Stimulated activated CD4-positive, alpha-beta T cell treated with anti-CD3 and anti-CD28 coated beads, Interleukin-1b, Interleukin-23, amount 100 ng/mL, for 4 hours (primary cell): ENCODE measurements at regions not wholly inside any gene's neighbourhood (a gene's known extent, or its start where the extent isn't known, plus 50 kb on each side); places are given as distances from the start of the nearest gene placed in this dataset.
"Not testable (repeated sequence)": the region's sequence is repeated elsewhere in the genome, so short reads cannot be mapped to it uniquely, and the experiment has no call there.

ENCODE experiments used
- DNase-seq, 2 donors: peaks; one replicate each; pipeline ENCODE4 v3.0.0-alpha.2; 2020; ENCODE audit warnings: low read depth in 2 of 2

DNA sequence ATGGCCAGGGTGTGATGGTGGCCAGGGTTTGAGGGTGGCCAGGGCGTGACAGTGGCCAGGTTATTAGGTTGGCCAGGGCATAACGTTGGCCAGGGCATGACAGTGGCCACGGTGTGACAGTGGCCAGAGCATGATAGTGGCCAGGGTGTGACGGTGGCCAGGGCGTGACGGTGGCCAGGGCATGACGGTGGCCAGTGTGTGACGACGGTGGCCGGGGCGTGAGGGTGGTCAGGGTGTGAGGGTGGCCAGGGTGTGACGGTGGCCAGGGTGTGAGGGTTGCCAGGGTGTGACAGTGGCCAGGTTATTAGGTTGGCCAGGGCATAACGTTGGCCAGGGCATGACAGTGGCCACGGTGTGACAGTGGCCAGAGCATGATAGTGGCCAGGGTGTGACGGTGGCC lies 642.8 kb downstream of the TBC1D22A start:
- not testable (repeated sequence) for DNase-seq

DNA sequence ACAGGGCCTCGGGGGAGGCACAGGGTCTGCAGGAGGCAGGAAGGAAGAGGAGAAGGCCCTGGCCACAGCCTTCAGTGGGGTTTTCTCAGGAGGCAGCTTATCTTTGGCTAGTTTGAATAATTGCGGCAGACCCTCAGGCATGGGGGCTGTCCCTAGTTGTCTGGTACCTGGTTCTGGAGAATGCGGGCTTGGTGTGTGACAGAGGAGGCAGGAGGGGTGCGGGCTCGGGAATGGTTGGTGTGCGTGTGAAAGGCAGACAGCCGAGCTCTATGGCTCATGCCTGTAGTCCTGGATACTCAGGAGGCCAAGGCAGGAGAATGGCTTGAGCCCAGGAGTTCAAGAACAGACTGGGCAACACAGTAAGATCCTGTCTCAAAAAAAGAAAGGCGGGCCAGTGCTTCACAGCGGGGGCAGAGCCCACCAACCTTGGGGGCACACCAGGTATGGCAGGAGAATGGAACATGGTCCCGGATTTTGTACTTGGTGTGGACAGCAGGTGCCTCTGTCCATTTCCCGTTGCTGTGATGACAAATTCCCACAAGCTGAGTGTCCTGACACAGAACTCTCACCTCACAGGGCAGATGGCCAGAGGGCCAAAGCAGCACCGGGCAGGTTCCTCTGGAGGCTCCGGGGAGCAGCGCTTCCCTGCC lies 640.6 kb downstream of the TBC1D22A start:
- no peak for DNase-seq

DNA sequence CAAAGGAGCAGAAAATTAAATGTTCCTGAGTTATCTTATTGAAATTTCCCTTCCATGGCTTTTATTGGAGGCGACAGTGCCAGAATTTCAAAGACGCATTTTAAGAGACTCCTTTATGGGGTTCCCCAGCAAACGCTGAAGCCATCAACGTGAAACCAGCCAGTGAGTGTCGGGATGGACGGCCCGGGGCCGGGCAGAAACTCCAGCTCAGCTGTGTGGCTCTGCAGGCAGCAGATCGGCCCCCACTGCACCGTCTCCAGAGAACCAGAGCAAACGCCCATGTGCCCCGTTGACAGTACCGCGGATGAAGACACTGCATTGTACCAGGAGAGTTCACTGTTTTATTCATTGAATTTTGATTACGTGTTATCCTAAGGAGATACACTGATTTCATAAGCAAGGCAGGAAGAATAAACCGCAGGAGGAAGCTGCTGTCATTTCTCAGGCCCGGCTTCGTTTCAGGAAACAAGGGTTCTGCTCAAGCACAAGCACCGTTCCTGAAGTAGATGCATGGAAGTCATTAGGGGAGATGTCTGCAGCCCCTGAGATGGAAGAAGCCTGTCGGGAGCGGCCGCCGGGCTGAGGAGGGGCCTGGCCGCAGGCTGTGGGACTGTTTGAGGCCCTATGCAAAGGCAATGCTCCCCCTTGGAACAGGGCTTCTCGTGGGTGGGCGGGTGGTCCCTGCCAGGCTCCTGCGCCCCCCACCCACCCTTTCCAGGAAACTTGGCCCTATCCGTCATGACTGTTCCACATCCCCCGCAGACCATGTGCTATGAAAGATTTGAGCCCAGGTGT lies 639.7 kb downstream of the TBC1D22A start:
- DNase-seq = no peak

DNA sequence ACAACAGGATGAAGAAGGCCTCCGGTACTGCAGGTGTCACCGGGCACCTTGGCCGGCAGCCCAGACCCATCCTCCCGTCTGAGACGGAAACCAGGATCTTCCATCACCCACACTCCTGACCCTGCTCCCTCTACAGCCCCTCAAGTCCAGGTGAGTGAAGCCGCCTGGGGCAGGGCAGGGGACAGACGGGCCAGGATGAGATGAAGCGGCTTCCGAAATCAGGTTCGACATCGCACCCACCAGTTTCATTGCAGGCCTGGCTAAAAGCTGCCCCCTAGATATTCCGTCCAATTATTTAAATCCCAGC lies 639.1 kb downstream of the TBC1D22A start:
- no peak for DNase-seq

DNA sequence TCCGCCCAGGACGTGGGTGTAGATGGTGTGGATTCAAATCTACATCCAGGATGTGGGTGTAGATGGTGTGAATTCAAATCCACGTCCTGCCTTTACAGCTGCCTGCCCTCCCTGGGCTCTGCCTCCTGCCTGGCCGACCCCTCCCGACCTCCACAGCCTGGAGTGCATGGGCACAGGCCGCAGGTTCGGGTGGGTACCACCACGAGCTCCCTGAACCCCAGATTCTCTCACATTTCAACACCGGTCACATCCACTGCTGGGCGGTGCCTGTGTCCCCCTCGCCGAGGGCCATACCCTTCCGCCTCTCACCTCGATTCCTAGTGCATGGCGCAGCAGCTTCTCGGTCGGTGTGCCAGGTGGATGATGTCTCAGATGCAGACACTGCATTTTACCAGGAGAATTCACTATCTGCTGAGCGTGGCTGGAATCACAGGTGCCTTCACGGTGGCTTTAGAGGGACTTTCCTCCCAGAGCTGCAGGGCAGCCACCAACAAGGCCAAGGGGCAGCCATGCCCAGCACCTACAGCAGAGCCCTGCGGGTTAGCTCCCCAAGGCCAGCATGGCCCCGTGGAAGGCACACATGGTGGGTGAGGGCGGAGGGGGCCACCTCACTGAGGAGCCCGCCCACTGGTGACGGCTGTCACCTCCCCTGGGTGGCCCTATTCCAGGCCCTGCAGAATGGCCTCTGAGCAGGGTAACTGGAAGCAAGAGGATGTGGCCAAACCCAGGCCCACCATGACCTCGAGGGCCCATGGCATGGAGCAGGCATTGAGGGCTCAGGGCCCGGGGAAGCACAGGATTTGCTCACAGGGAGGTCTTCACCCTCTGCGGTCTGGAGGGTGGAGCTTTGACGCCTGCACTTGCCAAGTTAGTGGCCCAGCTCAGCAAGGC lies 638.5 kb downstream of the TBC1D22A start:
- no peak for DNase-seq

DNA sequence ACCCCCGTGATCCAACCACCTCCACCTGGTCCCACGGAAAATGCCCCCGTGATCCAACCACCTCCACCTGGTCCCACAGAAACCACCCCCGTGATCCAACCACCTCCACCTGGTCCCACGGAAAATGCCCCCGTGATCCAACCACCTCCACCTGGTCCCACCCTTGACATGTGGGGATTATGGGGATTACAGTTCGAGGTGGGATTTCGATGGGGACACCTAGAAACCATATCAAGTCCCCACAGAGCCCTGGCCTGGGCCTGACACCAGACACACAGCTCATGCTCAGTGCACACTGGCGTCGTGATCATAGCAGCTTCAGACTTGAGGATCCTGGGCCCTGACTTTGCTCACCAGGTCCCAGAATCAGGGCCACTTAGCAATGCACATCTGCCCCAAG lies 637.7 kb downstream of the TBC1D22A start:
- DNase-seq = not testable (repeated sequence)

DNA sequence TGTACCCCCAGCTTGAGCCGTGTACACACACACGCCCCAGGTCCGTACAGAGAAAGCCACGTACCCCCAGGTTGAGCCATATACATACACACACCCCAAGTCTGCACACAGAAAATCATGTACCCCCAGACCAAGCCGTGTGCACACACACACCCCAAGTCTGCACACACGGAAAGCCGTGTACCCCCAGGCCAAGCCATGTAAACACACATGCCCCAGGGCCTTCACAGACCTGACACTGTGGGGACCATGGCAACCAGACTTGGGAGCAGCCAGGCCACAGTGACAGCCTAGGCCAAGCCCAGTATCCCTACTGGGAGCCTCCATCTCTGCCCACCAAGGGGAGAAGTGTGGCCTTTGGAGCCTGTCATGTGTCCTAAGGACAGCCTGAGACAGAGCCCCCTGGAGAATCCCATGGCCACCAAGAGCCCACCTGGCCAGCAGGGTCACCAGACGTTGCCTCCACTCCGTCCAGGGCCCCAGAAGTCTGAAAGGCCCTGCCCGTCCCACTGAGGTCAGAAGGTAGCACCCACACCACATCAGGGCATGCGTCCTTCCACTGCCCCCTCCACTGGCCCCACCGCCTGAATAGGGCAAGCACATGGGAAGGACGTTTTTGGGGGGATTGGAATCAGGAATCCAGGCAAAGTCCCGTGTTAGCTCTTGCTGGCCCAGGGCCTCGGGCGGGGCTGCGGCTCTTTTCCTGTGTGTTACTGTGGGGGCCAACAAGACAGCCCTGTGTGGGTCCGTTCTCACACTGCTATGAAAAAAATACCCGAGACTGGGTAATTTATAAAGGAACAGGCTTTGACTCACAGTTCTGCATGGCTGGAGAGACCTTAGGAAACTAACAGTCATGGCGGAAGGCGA lies 636.7 kb downstream of the TBC1D22A start:
- DNase-seq = no peak

DNA sequence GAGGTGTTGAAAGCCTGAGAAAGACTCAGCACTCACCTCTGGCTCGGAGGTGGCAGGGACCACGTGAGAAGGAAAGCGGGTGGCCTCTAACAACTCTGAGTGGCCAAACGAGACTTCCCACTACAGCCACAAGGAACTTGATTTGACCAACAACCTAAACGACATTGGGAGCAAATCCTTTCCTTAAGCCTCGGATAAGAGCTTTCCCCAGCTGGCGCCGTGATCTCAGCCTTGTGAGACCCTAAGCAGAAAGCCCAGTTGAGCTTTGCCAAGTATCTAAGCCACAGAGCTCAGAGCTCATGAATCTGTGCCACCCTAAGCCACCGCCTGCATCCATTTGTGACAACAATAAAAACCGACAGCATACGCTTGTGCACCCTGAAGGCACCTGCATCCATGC lies 636.0 kb downstream of the TBC1D22A start:
- DNase-seq = no peak

DNA sequence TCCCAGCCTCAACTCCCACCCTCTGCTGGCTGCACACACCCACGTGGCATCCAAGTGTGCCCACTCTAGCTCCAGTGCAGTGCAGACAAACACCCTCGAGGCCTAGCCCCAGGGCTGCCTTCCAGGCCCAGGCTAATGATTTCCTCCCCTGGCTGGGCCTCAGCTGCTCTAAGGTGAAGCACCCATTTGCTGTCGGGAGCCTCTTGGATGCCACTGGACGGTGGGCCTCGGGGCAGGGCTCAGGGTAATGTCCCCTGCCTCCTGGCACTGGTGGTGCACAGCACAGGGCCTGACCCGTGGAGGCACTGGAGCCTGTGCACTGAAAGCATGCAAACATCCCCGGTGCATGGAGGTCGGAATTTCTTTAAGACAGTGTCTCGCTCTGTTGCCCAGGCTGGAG lies 635.2 kb downstream of the TBC1D22A start:
- no peak for DNase-seq

DNA sequence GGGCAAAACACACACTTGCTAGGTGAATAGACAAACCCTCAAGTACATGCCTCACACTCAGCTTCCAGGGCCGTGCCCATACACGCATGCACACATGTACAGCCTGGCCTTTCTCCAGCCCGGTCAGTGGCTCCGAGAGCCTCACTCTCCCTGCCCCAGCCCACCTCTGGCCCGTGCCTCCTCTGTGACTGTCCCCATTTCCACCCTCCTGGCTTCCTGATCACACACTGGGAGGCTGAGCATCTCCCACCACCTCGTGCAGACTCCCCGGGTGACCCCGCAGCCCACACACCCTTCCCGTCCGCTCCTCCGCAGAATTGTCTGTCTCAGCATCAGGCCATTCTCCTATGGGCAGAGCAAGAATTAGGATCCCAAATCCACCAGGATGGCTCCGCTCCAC lies 634.1 kb downstream of the TBC1D22A start:
- DNase-seq = no peak

DNA sequence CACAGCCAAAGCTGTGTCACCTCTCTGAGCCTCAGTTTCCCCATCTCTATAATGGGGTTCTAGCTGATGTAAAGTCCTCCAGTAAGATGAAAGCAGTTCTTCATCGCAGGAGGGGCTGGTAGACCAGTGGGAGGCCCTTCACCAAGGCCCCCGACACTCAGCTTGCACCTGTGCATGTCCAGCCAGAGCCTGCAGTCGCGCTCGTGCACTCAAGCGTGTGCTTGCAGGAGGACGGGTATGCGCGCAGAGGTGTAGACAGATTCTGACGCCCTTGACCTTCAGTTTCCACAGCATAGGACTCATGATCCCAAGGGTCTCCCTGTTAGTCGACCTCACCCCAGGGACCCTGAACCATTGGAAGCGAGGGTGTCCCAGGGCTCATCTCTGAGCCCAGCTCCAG lies 633.7 kb downstream of the TBC1D22A start:
- no peak for DNase-seq

DNA sequence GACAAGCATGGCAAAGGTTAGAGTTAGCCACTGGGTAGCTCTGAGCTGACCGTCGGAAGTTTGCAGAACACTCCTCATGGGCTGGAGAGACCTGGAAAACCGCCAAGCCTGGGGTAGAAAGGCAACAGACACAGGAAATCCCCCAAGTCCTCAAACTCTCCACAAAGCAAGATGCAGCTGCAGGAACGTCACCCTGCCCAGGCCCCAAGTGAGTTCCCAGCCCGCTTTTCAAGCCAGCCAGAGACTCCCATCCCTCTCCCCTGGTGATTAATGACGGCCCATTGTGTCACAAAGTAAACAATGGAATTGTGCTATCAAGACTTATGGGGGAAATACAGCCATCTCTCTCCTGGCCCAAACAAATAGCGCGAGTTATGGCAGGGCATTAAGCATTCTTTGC lies 633.0 kb downstream of the TBC1D22A start:
- DNase-seq = no peak

DNA sequence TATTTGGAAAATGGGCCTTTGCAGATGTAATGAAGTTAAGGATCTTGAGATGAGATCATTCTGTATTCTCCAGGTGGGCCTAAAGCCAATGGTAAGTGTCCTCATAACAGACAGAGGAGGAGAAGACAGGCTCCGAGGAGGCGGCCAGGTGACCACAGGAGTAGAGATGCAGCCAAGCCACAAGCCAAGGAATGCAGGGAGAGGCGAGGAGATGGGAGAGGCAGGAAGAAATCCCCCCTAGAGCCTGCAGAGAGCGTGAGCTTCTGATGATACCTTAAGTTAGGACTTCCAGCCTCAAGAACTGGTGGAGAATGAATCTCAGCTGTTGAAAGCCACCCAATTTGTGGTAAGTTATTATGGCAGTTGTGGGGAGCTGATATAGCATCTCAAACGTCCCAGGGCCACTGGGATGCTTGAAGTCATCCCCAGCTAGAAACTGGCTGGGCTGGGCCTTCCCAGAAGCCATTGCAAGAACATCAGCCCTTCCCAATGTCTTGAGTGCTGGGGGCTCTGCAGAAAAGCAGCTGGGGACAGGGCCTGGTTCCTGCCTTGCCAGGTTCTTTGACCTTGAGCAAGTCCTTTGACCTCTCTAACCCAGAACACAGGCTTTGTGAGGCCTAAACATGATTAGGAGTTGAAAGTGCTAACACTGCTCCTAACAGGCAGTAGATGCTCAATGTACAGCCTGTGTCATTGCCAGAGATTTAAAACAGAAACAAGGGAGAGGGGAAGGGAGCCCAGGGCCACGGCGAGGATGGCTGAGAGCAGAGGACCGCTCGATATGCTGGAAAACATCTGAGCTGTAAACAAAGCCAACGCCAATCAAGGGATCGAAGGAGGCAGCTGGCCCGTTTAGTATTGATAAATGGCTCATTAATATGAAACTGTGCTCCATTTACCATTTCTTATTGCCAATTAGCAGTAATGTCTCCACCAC lies 632.3 kb downstream of the TBC1D22A start:
- DNase-seq = no peak

DNA sequence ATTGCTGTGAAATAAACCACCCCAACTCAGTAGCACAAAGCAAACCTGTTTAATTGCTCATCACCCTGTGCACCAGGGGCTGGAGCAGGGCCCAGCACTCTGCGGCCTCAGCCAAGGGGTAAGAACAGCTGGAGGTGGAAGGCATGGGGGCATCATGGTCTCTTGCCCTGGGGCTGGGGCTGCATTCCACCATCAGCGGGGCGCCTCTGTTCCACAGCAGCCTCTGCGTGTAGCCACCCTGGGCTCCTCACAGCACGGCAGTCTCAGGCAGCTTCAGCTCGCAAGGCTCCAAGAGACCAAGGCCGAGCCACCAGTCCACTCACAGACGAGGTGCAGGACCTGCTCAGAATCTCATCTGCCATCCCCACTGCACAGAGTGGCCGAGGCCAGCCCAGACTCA lies 630.7 kb downstream of the TBC1D22A start:
- no peak for DNase-seq

DNA sequence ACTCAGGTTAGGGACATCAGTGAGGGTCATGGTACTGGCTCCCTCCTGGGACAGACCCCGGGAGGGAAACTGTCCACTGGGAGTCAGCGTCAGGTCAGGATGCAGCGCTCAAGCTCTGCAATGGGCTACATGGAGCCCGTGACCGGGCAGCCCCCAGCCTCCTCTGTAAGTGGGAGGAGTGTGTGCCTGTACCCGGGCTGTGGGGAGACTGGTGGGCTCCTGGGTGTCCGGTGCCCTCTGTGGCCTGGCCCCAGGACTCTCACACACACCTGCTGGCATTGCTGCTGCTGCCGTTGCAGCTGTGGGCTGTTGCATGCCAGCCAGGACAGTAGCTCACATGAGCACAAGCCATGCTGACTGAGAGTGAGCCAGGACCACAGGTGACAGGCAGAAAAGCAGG lies 630.3 kb downstream of the TBC1D22A start:
- no peak for DNase-seq

DNA sequence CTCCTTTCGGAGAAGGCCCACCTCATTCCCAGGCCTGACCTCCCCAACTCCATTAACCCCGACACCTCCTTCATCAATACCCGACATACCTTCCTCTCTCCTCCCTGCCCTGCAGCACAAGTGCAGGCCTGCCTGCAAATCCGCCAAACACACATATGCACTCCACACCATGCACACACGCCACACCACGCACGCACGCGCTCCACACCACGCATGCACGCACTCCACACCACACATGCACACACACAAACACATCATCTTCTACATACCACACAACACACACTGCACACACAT lies 629.6 kb downstream of the TBC1D22A start:
- no peak for DNase-seq

DNA sequence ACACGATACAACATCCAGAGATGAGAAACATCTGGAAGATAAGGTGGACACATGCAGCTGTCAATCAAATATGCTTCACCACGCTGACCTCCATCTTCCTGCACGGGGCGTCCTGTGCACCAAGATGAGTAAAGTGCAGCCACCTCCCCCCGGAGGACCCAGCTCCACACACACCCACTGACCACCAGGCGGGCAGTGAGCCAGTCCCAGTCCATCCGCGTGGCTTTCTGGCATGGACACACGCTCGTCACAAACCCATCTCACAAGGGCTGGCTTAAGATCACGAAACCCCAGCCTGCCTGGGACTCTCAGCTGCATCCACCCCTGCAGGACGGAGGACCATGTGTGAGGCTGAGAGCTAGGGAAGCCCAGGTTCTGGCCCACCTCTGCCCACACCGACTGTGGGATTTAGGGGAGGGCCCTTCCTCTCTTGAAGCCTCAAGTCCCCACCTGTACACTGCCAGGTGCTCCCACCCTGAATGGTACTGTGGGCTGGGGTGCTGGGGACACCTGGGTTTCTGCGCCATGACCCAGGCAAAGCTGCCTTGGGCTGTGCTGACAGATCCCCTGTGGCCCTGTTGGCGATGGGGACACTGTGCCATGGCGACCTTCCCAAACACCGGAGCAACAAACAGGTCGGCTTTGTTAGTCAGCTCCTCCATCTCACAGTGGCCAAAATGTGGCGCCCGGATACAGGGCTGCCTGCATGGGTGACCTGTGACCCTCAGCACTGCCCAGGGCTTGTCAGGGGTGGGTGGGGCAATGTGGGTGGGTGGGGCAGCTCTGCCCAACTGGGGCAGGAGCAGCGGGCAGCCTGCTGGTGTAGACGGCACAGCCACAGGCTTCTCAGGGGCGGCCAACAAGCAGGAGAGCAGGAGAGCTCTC lies 629.0 kb downstream of the TBC1D22A start:
- DNase-seq = no peak

DNA sequence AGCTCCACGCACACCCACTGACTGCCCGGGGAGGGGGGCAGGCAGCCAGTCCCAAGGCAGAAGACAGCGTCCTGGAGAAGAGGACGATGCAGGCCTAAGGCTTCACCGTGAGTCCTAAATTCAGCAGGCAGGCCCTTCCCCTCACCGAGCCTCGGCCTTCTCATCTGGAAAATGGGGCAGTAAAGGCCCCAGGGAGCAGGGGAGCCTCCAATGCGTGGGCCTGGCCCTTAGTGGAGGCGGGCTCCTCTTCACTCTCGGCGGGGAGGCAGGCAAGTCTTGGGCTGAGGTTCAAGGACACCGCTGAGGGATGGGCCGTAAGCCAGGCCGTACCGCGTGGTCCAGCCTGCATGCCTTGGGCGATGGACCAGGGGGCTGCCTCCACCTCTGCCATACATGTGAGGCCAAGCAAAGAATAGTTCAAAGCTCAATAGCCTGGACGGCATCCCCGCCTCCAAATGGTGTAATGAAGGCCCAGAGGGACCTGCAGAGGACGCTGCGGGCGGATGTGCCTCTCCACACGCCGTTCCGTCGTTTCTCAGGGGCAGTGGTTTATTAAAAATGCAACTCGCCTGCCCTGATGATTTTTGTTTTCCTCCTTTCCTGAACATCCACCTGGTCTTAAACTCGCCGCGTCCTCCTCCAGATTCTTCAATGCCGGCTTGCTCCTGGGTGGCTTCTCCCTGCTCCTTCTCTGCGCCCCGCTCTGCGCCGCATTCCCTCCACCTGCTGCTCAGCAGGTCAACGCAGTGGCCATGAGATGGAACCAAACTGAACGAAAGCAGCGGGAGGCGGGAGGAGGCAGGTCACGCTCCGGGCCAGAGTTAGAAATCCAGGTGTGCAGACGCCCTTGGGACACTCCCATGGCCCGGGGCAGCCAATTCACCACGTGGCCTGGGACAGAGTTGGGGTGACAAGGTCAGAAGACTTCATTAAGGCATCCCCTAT lies 627.8 kb downstream of the TBC1D22A start:
- DNase-seq = no peak

DNA sequence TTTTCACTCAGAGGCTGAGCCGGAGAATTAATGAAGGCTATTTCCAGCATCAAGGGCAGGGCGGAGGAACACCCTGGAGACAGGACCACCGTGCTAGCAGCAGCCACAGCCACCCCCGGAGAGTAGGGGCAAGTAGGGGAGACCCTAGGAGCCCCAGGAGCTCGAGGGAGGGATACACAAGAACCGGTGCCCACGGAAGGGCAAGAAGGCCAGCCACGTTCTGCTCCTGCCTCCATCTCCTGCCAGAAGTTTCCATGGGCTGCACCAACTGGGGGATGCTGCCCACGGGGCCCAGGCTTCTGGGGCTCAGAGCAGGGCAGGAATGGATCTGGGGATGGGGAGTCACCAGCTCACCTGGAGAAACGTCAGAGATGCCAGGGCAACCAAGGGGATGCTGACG lies 626.8 kb downstream of the TBC1D22A start:
- DNase-seq = no peak
